GM23338 (cell line): ENCODE measurements at regions not wholly inside any gene's neighbourhood (a gene's known extent, or its start where the extent isn't known, plus 50 kb on each side); places are given as distances from the start of the nearest gene placed in this dataset.

Experiments
- ATAC-seq: fragments of 200-7000 bp; cut with Tn5 transposase; 3 replicates; pipeline ENCODE4 v1.9.1; 2020
- DNase-seq: peaks from one replicate; pipeline ENCODE4 v3.0.0-alpha.2; 2015; ENCODE audit warnings: low spot score
- H2AFZ ChIP-seq: fragments of 200-600 bp; sonication (generic); 2 replicates; pipeline ENCODE4 v1.8.0; 2016; ENCODE audit warnings: antibody characterized with exemption, mild to moderate bottlenecking, moderate library complexity
- H3F3A ChIP-seq: fragments of 200-600 bp; sonication (generic); replicated peaks from 2 replicates; pipeline ENCODE4 v1.8.0; 2017; ENCODE audit warnings: antibody characterized with exemption, mixed run types, low read depth
- H3K27ac ChIP-seq: fragments of 200-600 bp; sonication (generic); 2 replicates; pipeline ENCODE4 v1.6.1; 2016; ENCODE audit warnings: low read depth
- H3K27me3 ChIP-seq: fragments of 200-600 bp; sonication (generic); 2 replicates; pipeline ENCODE4 v1.8.0; 2016; ENCODE audit warnings: mild to moderate bottlenecking, mixed run types, moderate library complexity; ENCODE audit not compliant: insufficient read depth
- H3K36me3 ChIP-seq: fragments of 200-600 bp; sonication (generic); 2 replicates; pipeline ENCODE4 v1.8.0; 2016; ENCODE audit warnings: mild to moderate bottlenecking; ENCODE audit not compliant: insufficient read depth
- H3K4me1 ChIP-seq: fragments of 200-600 bp; sonication (generic); 2 replicates; pipeline ENCODE4 v1.8.0; 2016; ENCODE audit warnings: mild to moderate bottlenecking, moderate library complexity; ENCODE audit not compliant: insufficient read depth
- H3K4me2 ChIP-seq: fragments of 200-600 bp; sonication (generic); 2 replicates; pipeline ENCODE4 v1.7.1; 2017; ENCODE audit warnings: mixed run types
- H3K4me3 ChIP-seq: fragments of 200-600 bp; sonication (generic); 2 replicates; pipeline ENCODE4 v1.6.1; 2016; ENCODE audit warnings: mixed run types
- H3K79me2 ChIP-seq: fragments of 200-600 bp; sonication (generic); replicated peaks from 2 replicates; pipeline ENCODE4 v1.8.0; 2017; ENCODE audit warnings: mild to moderate bottlenecking; ENCODE audit not compliant: insufficient read depth
- H3K9me2 ChIP-seq: fragments of 200-600 bp; sonication (generic); 2 replicates; pipeline ENCODE4 v1.8.0; 2017; ENCODE audit not compliant: insufficient read depth
- H4K20me1 ChIP-seq: fragments of 200-600 bp; sonication (generic); replicated peaks from 2 replicates; pipeline ENCODE4 v1.8.0; 2017; ENCODE audit warnings: mild to moderate bottlenecking; ENCODE audit not compliant: insufficient read depth
- H3K27ac Mint-ChIP-seq: 2 replicates; pipeline ENCODE4 v1.8.0; 2020; ENCODE audit warnings: inconsistent platforms, mild to moderate bottlenecking, moderate library complexity, mixed read lengths
- H3K27me3 Mint-ChIP-seq: 3 replicates; pipeline ENCODE4 v1.8.0; 2022; ENCODE audit warnings: low read depth, mild to moderate bottlenecking, moderate library complexity, mixed read lengths, inconsistent platforms; ENCODE audit not compliant: insufficient read depth, poor library complexity
- H3K36me3 Mint-ChIP-seq: 3 replicates; pipeline ENCODE4 v1.8.0; 2021; ENCODE audit warnings: low read depth, mild to moderate bottlenecking, inconsistent platforms, moderate library complexity, mixed read lengths
- H3K4me1 Mint-ChIP-seq: 3 replicates; pipeline ENCODE4 v1.8.0; 2020; ENCODE audit warnings: mild to moderate bottlenecking, inconsistent platforms, mixed read lengths
- H3K4me3 Mint-ChIP-seq: 3 replicates; pipeline ENCODE4 v1.8.0; 2021; ENCODE audit warnings: moderate library complexity, mild to moderate bottlenecking, inconsistent platforms, mixed read lengths
- H3K9me3 Mint-ChIP-seq: 3 replicates; pipeline ENCODE4 v1.8.0; 2020; ENCODE audit warnings: moderate library complexity, mild to moderate bottlenecking, inconsistent platforms, mixed read lengths
- EZH2 ChIP-seq: fragments of 200-600 bp; sonication (generic); IDR thresholded peaks from one replicate; pipeline ENCODE4 v1.8.0; 2017; ENCODE audit warnings: antibody characterized with exemption, mild to moderate bottlenecking, low read depth; ENCODE audit not compliant: unreplicated experiment
- EZH2phosphoT487 ChIP-seq: fragments of 200-600 bp; sonication (generic); IDR thresholded peaks from one replicate; pipeline ENCODE4 v1.8.1; 2018; ENCODE audit warnings: antibody characterized with exemption; ENCODE audit not compliant: unreplicated experiment
- JUNB ChIP-seq: IDR thresholded peaks from one replicate; pipeline ENCODE4 v1.6.1; 2016; ENCODE audit warnings: antibody characterized with exemption; ENCODE audit not compliant: unreplicated experiment
- NANOG ChIP-seq: IDR thresholded peaks from 2 replicates; pipeline ENCODE4 v1.6.1; 2016; ENCODE audit warnings: antibody characterized with exemption, borderline replicate concordance
- ZNF114 ChIP-seq: fragments of 250-450 bp; sonication (Bioruptor Pico); IDR thresholded peaks from 2 replicates; pipeline ENCODE4 v1.5.0; 2020; ENCODE audit warnings: mild to moderate bottlenecking, moderate library complexity
- TF ChIP-seq, protein P1 (sequence below): fragments of 250-450 bp; sonication (Bioruptor Pico); IDR thresholded peaks from 2 replicates; pipeline ENCODE4 v1.5.0; 2020; ENCODE audit warnings: mild to moderate bottlenecking, moderate library complexity
- TF ChIP-seq, protein P2 (sequence below), 2 experiments: fragments of 200-600 bp in 1 of 2; sonication (generic) in 1 of 2; conservative IDR thresholded peaks; 2 replicates each; pipeline versions ENCODE4 v1.5.1 to v1.6.1; 2016 to 2017; ENCODE audit warnings: antibody characterized with exemption in 2 of 2, low read depth in 2 of 2, mild to moderate bottlenecking in 2 of 2, moderate library complexity in 1 of 2

GRCh38 chr4:72770708-72771107, 201.7 kb upstream of the ADAMTS3 start:
- no peaks in the 10 kb centered on the region for H3K4me1 Mint-ChIP-seq
- no peak overlapping the region for H3K27ac ChIP-seq
- H3K4me3 Mint-ChIP-seq: no peak overlapping the region

DNA sequence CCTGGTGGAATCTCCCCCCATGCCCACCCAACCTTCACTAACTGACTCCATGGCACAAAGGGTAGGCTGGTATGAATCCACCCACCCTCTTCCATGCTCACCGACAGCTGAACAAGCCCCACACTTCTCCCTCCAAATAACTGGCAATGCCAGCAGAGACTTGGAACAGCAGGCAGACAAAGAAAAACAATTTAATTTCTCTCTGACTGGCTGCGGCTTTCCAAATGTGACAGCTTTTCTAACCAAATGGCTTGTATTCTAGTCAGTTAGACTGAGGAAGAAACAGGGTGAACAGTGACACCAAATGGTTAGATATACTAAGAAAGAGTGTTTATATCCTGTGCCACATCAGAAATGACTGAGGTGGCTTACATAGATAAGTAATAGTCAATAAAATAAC, 199.3 kb upstream of the ADAMTS3 start:
- H3K27me3 ChIP-seq: no peaks in the 10 kb centered on the region
- no peak overlapping the region for H3K4me2 ChIP-seq
- H3K9me3 Mint-ChIP-seq: peaks cover 4% of the 10 kb centered on the region; the same call in 2 of the 3 replicates
- peaks cover 4% of the 10 kb centered on the region; the same call in 2 of the 3 replicates for H3K4me1 Mint-ChIP-seq
- ATAC-seq (no peak), DNase-seq (no peak)
- no peak overlapping the region for H3K4me3 ChIP-seq
- H3K27ac Mint-ChIP-seq: peak overlapping the region; percentile 42; the same call in 1 of the 2 replicates
- H3K36me3 Mint-ChIP-seq: peaks cover 4% of the 10 kb centered on the region; the same call in 1 of the 3 replicates
- TF ChIP-seq, protein P1, sequence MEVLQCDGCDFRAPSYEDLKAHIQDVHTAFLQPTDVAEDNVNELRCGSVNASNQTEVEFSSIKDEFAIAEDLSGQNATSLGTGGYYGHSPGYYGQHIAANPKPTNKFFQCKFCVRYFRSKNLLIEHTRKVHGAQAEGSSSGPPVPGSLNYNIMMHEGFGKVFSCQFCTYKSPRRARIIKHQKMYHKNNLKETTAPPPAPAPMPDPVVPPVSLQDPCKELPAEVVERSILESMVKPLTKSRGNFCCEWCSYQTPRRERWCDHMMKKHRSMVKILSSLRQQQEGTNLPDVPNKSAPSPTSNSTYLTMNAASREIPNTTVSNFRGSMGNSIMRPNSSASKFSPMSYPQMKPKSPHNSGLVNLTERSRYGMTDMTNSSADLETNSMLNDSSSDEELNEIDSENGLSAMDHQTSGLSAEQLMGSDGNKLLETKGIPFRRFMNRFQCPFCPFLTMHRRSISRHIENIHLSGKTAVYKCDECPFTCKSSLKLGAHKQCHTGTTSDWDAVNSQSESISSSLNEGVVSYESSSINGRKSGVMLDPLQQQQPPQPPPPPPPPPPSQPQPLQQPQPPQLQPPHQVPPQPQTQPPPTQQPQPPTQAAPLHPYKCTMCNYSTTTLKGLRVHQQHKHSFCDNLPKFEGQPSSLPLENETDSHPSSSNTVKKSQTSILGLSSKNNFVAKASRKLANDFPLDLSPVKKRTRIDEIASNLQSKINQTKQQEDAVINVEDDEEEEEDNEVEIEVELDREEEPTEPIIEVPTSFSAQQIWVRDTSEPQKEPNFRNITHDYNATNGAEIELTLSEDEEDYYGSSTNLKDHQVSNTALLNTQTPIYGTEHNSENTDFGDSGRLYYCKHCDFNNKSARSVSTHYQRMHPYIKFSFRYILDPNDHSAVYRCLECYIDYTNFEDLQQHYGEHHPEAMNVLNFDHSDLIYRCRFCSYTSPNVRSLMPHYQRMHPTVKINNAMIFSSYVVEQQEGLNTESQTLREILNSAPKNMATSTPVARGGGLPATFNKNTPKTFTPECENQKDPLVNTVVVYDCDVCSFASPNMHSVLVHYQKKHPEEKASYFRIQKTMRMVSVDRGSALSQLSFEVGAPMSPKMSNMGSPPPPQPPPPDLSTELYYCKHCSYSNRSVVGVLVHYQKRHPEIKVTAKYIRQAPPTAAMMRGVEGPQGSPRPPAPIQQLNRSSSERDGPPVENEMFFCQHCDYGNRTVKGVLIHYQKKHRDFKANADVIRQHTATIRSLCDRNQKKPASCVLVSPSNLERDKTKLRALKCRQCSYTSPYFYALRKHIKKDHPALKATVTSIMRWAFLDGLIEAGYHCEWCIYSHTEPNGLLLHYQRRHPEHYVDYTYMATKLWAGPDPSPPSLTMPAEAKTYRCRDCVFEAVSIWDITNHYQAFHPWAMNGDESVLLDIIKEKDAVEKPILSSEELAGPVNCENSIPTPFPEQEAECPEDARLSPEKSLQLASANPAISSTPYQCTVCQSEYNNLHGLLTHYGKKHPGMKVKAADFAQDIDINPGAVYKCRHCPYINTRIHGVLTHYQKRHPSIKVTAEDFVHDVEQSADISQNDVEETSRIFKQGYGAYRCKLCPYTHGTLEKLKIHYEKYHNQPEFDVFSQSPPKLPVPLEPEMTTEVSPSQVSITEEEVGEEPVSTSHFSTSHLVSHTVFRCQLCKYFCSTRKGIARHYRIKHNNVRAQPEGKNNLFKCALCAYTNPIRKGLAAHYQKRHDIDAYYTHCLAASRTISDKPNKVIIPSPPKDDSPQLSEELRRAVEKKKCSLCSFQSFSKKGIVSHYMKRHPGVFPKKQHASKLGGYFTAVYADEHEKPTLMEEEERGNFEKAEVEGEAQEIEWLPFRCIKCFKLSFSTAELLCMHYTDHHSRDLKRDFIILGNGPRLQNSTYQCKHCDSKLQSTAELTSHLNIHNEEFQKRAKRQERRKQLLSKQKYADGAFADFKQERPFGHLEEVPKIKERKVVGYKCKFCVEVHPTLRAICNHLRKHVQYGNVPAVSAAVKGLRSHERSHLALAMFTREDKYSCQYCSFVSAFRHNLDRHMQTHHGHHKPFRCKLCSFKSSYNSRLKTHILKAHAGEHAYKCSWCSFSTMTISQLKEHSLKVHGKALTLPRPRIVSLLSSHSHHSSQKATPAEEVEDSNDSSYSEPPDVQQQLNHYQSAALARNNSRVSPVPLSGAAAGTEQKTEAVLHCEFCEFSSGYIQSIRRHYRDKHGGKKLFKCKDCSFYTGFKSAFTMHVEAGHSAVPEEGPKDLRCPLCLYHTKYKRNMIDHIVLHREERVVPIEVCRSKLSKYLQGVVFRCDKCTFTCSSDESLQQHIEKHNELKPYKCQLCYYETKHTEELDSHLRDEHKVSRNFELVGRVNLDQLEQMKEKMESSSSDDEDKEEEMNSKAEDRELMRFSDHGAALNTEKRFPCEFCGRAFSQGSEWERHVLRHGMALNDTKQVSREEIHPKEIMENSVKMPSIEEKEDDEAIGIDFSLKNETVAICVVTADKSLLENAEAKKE (CRISPR knock-in tag): no peak
- TF ChIP-seq EZH2phosphoT487: no peak
- TF ChIP-seq JUNB: no peak
- TF ChIP-seq, protein P2, sequence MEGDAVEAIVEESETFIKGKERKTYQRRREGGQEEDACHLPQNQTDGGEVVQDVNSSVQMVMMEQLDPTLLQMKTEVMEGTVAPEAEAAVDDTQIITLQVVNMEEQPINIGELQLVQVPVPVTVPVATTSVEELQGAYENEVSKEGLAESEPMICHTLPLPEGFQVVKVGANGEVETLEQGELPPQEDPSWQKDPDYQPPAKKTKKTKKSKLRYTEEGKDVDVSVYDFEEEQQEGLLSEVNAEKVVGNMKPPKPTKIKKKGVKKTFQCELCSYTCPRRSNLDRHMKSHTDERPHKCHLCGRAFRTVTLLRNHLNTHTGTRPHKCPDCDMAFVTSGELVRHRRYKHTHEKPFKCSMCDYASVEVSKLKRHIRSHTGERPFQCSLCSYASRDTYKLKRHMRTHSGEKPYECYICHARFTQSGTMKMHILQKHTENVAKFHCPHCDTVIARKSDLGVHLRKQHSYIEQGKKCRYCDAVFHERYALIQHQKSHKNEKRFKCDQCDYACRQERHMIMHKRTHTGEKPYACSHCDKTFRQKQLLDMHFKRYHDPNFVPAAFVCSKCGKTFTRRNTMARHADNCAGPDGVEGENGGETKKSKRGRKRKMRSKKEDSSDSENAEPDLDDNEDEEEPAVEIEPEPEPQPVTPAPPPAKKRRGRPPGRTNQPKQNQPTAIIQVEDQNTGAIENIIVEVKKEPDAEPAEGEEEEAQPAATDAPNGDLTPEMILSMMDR (conservative IDR thresholded peaks at IDR 0.05; ENCODE audit: low read depth in 2 of 2): peak in 1 of 2 experiments; percentile 31; a peak in 2 of 4 replicates
- TF ChIP-seq NANOG: no peak
- no peaks in the 10 kb centered on the region for H3K4me1 ChIP-seq
- no peaks in the 10 kb centered on the region for H3K79me2 ChIP-seq
- H3F3A ChIP-seq: no peaks in the 10 kb centered on the region
- H3K27ac ChIP-seq: no peak overlapping the region
- no peaks in the 10 kb centered on the region for H3K36me3 ChIP-seq
- H4K20me1 ChIP-seq: no peaks in the 10 kb centered on the region
- H3K27me3 Mint-ChIP-seq: no peaks in the 10 kb centered on the region
- H3K9me2 ChIP-seq: no peaks in the 10 kb centered on the region
- no peak overlapping the region for H3K4me3 Mint-ChIP-seq
- H2AFZ ChIP-seq: no peak overlapping the region

More at GRCh38 chr4:72770708-72771107, 201.7 kb upstream of the ADAMTS3 start:
- DNase-seq (no peak), ATAC-seq (no peak)
- peaks cover 8% of the 10 kb centered on the region; the same call in 2 of the 3 replicates for H3K9me3 Mint-ChIP-seq
- H3K27me3 Mint-ChIP-seq: no peaks in the 10 kb centered on the region
- peaks cover 4% of the 10 kb centered on the region; the same call in 1 of the 3 replicates for H3K36me3 Mint-ChIP-seq
- Histone ChIP-seq H3K79me2 (no peaks in the 10 kb centered on the region), H3F3A (no peaks in the 10 kb centered on the region), H2AFZ (no peak overlapping the region), H3K4me3 (no peak overlapping the region), H3K9me2 (no peaks in the 10 kb centered on the region), H3K4me2 (no peak overlapping the region), H3K4me1 (no peaks in the 10 kb centered on the region), H3K36me3 (no peaks in the 10 kb centered on the region), H3K27me3 (no peaks in the 10 kb centered on the region), H4K20me1 (no peaks in the 10 kb centered on the region)
- H3K27ac Mint-ChIP-seq: no peak overlapping the region
- TF ChIP-seq ZNF114 (no peak), JUNB (no peak), EZH2phosphoT487 (no peak), EZH2 (no peak)
